ENCODE measurements at regions not wholly inside any gene's neighbourhood (a gene's known extent, or its start where the extent isn't known, plus 50 kb on each side); places are given as distances from the start of the nearest gene placed in this dataset.

GRCh38 chr1:21341022-21341421 lies 50.8 kb upstream of the ECE1 start:
- no peak for TF ChIP-seq POLR2A (IDR thresholded peaks at IDR 0.05)
- TF ChIP-seq CTCF (IDR thresholded peaks at IDR 0.05), result no peak
